ENCODE measurements at regions not wholly inside any gene's neighbourhood (a gene's known extent, or its start where the extent isn't known, plus 50 kb on each side); places are given as distances from the start of the nearest gene placed in this dataset.

GRCh38 chr7:41162612-41163011 is 540.3 kb downstream of the INHBA start:
- H3K9me3 ChIP-seq (ENCODE audit: insufficient read depth, low read length) = 0 out of 2 replicates have a peak, but pooled peaks cover 7% of the 10 kb centered on the region

GRCh38 chr7:41161041-41161587 is 541.8 kb downstream of the INHBA start:
- Histone ChIP-seq H3K79me2 (ENCODE audit: low read length) (no peaks in the 10 kb centered on the region), H3K36me3 (replicated peaks; ENCODE audit: low read depth, low read length) (no peaks in the 10 kb centered on the region), H3K9ac (ENCODE audit: low read length) (no peak overlapping the region), H3K4me2 (ENCODE audit: low read length) (no peak overlapping the region), H3K4me3 (ENCODE audit: low read length) (no peak overlapping the region), H3K27me3 (ENCODE audit: low read depth, low read length) (no peaks in the 10 kb centered on the region), H3K9me3 (ENCODE audit: insufficient read depth, low read length) (0 out of 2 replicates have a peak, but pooled peaks cover 7% of the 10 kb centered on the region), H3K4me1 (ENCODE audit: low read length) (no peaks in the 10 kb centered on the region), H4K20me1 (ENCODE audit: insufficient read depth, low read length) (no peaks in the 10 kb centered on the region), H3K27ac (ENCODE audit: low read length) (no peak overlapping the region), H2AFZ (ENCODE audit: low read depth, low read length) (no peak overlapping the region)
- no peak for TF ChIP-seq EZH2phosphoT487 (IDR thresholded peaks at IDR 0.05; ENCODE audit: low read depth)
- no peak for TF ChIP-seq CTCF (IDR thresholded peaks at IDR 0.05; ENCODE audit: low read depth, low read length)

More at GRCh38 chr7:41162612-41163011, 540.3 kb downstream of the INHBA start:
- Histone ChIP-seq H3K27me3 (ENCODE audit: low read depth, low read length) (no peaks in the 10 kb centered on the region), H3K36me3 (replicated peaks; ENCODE audit: low read depth, low read length) (no peaks in the 10 kb centered on the region), H3K27ac (ENCODE audit: low read length) (no peak overlapping the region), H2AFZ (ENCODE audit: low read depth, low read length) (no peak overlapping the region), H3K4me3 (ENCODE audit: low read length) (no peak overlapping the region), H3K4me2 (ENCODE audit: low read length) (no peak overlapping the region), H3K4me1 (ENCODE audit: low read length) (no peaks in the 10 kb centered on the region), H3K79me2 (ENCODE audit: low read length) (no peaks in the 10 kb centered on the region), H4K20me1 (ENCODE audit: insufficient read depth, low read length) (no peaks in the 10 kb centered on the region), H3K9ac (ENCODE audit: low read length) (no peak overlapping the region)
- TF ChIP-seq EZH2phosphoT487 (IDR thresholded peaks at IDR 0.05; ENCODE audit: low read depth) = no peak
- TF ChIP-seq CTCF (IDR thresholded peaks at IDR 0.05; ENCODE audit: low read depth, low read length) = no peak

- Histone ChIP-seq H3K4me3 (ENCODE audit: low read length) (no peak overlapping the region), H2AFZ (ENCODE audit: low read depth, low read length) (no peak overlapping the region), H3K27me3 (ENCODE audit: low read depth, low read length) (no peaks in the 10 kb centered on the region), H4K20me1 (ENCODE audit: insufficient read depth, low read length) (no peaks in the 10 kb centered on the region), H3K36me3 (replicated peaks; ENCODE audit: low read depth, low read length) (no peaks in the 10 kb centered on the region), H3K9me3 (ENCODE audit: insufficient read depth, low read length) (0 out of 2 replicates have a peak, but pooled peaks cover 7% of the 10 kb centered on the region), H3K27ac (ENCODE audit: low read length) (no peak overlapping the region), H3K4me1 (ENCODE audit: low read length) (no peaks in the 10 kb centered on the region), H3K4me2 (ENCODE audit: low read length) (no peak overlapping the region), H3K79me2 (ENCODE audit: low read length) (no peaks in the 10 kb centered on the region), H3K9ac (ENCODE audit: low read length) (no peak overlapping the region)
- TF ChIP-seq CTCF (IDR thresholded peaks at IDR 0.05; ENCODE audit: low read depth, low read length) (no peak), EZH2phosphoT487 (IDR thresholded peaks at IDR 0.05; ENCODE audit: low read depth) (no peak)
Observed at GRCh38 chr7:41156268-41156667, 546.6 kb downstream of the INHBA start.

GRCh38 chr7:41153268-41153667 is 549.6 kb downstream of the INHBA start:
- Histone ChIP-seq H3K4me3 (ENCODE audit: low read length) (no peak overlapping the region), H3K4me1 (ENCODE audit: low read length) (no peaks in the 10 kb centered on the region), H4K20me1 (ENCODE audit: insufficient read depth, low read length) (no peaks in the 10 kb centered on the region), H3K4me2 (ENCODE audit: low read length) (no peak overlapping the region), H3K36me3 (replicated peaks; ENCODE audit: low read depth, low read length) (no peaks in the 10 kb centered on the region), H2AFZ (ENCODE audit: low read depth, low read length) (no peak overlapping the region), H3K27me3 (ENCODE audit: low read depth, low read length) (no peaks in the 10 kb centered on the region), H3K27ac (ENCODE audit: low read length) (no peak overlapping the region), H3K9me3 (ENCODE audit: insufficient read depth, low read length) (no peaks in the 10 kb centered on the region), H3K79me2 (ENCODE audit: low read length) (no peaks in the 10 kb centered on the region), H3K9ac (ENCODE audit: low read length) (no peak overlapping the region)
- TF ChIP-seq EZH2phosphoT487 (IDR thresholded peaks at IDR 0.05; ENCODE audit: low read depth) = no peak
- no peak for TF ChIP-seq CTCF (IDR thresholded peaks at IDR 0.05; ENCODE audit: low read depth, low read length)

Measured in OCI-LY3 (cell line).